Mesenchymal stem cell (in vitro differentiated cells and primary cell): ENCODE measurements at regions not wholly inside any gene's neighbourhood (a gene's known extent, or its start where the extent isn't known, plus 50 kb on each side); places are given as distances from the start of the nearest gene placed in this dataset.

Experiments used
- DNase-seq: peaks from one replicate; pipeline ENCODE4 v3.0.0-alpha.2; 2013
- H2AFZ ChIP-seq: one replicate; pipeline ENCODE4 v1.6.1; 2013; ENCODE audit warnings: low read depth, mild to moderate bottlenecking, control low read depth, inconsistent platforms, low read length, moderate library complexity
- H2AK5ac ChIP-seq: 2 replicates; pipeline ENCODE4 v1.6.1; 2013; ENCODE audit warnings: low read length, moderate library complexity, mild to moderate bottlenecking, inconsistent platforms; ENCODE audit not compliant: severe bottlenecking
- H2BK120ac ChIP-seq: one replicate; pipeline ENCODE4 v1.6.1; 2013; ENCODE audit warnings: low read depth, mild to moderate bottlenecking, inconsistent platforms, low read length, moderate library complexity
- H2BK12ac ChIP-seq, 2 experiments: one replicate each; pipeline ENCODE4 v1.6.1; 2013; ENCODE audit warnings: inconsistent platforms in 2 of 2, low read length in 2 of 2, mild to moderate bottlenecking in 2 of 2, moderate library complexity in 2 of 2, control low read depth in 1 of 2
- H2BK15ac ChIP-seq: one replicate; pipeline ENCODE4 v1.6.1; 2013; ENCODE audit warnings: mild to moderate bottlenecking, low read depth, inconsistent platforms; ENCODE audit not compliant: poor library complexity, severe bottlenecking
- H2BK5ac ChIP-seq: 2 replicates; pipeline ENCODE4 v1.6.1; 2013; ENCODE audit warnings: low read depth, mild to moderate bottlenecking, low read length, control low read depth, inconsistent platforms; ENCODE audit not compliant: poor library complexity, severe bottlenecking
- H3K14ac ChIP-seq, 2 experiments: one replicate each; pipeline ENCODE4 v1.6.1; 2013; ENCODE audit warnings: inconsistent platforms in 2 of 2, low read length in 2 of 2, control low read depth in 1 of 2, mild to moderate bottlenecking in 1 of 2, moderate library complexity in 1 of 2
- H3K18ac ChIP-seq, 2 experiments: one replicate each; pipeline ENCODE4 v1.6.1; 2013; ENCODE audit warnings: inconsistent platforms in 2 of 2, low read length in 2 of 2, control low read depth in 1 of 2, low read depth in 1 of 2, mild to moderate bottlenecking in 1 of 2
- H3K23ac ChIP-seq, 2 experiments: one replicate each; pipeline ENCODE4 v1.6.1; 2013; ENCODE audit warnings: inconsistent platforms in 2 of 2, low read length in 2 of 2, mild to moderate bottlenecking in 2 of 2, moderate library complexity in 2 of 2, control low read depth in 1 of 2
- H3K27ac ChIP-seq: 2 replicates; pipeline ENCODE4 v1.5.1; 2013; ENCODE audit warnings: mild to moderate bottlenecking, moderate library complexity, low read length, control low read depth, inconsistent platforms; ENCODE audit not compliant: poor library complexity, severe bottlenecking
- H3K27me3 ChIP-seq, 2 experiments: 2 replicates each; pipeline versions ENCODE4 v1.6.1 to v1.7.0; 2013; ENCODE audit warnings: low read length in 2 of 2, mild to moderate bottlenecking in 2 of 2, moderate library complexity in 2 of 2, control low read depth in 1 of 2, inconsistent platforms in 1 of 2; ENCODE audit not compliant: control insufficient read depth in 1 of 2, insufficient read depth in 1 of 2
- H3K36me3 ChIP-seq, 2 experiments: 2 replicates each; pipeline versions ENCODE4 v1.6.1 to v1.7.0; 2013; ENCODE audit warnings: low read length in 2 of 2, control low read depth in 1 of 2, inconsistent platforms in 1 of 2, low read depth in 1 of 2, mild to moderate bottlenecking in 1 of 2; ENCODE audit not compliant: insufficient read depth in 2 of 2, control insufficient read depth in 1 of 2
- H3K4ac ChIP-seq, 2 experiments: one replicate each; pipeline ENCODE4 v1.6.1; 2013; ENCODE audit warnings: inconsistent platforms in 2 of 2, low read length in 2 of 2, mild to moderate bottlenecking in 2 of 2, moderate library complexity in 2 of 2, control low read depth in 1 of 2, low read depth in 1 of 2
- H3K4me1 ChIP-seq: 2 replicates; pipeline ENCODE4 v1.6.1; 2013; ENCODE audit warnings: low read depth, low read length, control low read depth; ENCODE audit not compliant: control insufficient read depth, insufficient read depth
- H3K4me2 ChIP-seq: 2 replicates; pipeline ENCODE4 v1.6.1; 2013; ENCODE audit warnings: low read length, mild to moderate bottlenecking, inconsistent platforms; ENCODE audit not compliant: poor library complexity, severe bottlenecking
- H3K4me3 ChIP-seq, 2 experiments: 2 replicates each; pipeline versions ENCODE4 v1.5.1 to v1.7.0; 2013; ENCODE audit warnings: low read length in 2 of 2, mild to moderate bottlenecking in 2 of 2, control low read depth in 1 of 2, low read depth in 1 of 2; ENCODE audit not compliant: insufficient read depth in 1 of 2
- H3K79me1 ChIP-seq: replicated peaks from 2 replicates; pipeline ENCODE4 v1.6.1; 2013; ENCODE audit warnings: mild to moderate bottlenecking, control low read depth, low read length, inconsistent platforms; ENCODE audit not compliant: poor library complexity, severe bottlenecking
- H3K9ac ChIP-seq: 2 replicates; pipeline ENCODE4 v1.7.0; 2013; ENCODE audit warnings: mild to moderate bottlenecking, low read length, moderate library complexity
- H3K9me3 ChIP-seq: 2 replicates; pipeline ENCODE4 v1.7.0; 2013; ENCODE audit warnings: mild to moderate bottlenecking, low read length; ENCODE audit not compliant: control insufficient read depth
- H4K8ac ChIP-seq: one replicate; pipeline ENCODE4 v1.6.1; 2013; ENCODE audit warnings: inconsistent platforms, mild to moderate bottlenecking, low read length, moderate library complexity
- H4K91ac ChIP-seq: one replicate; pipeline ENCODE4 v1.6.1; 2013; ENCODE audit warnings: mild to moderate bottlenecking, low read length, inconsistent platforms
- WGBS: methylation state at CpG from one replicate; pipeline ENCODE4 v1.1.7; 2013; ENCODE audit warnings: mixed read lengths; 5-methylcytosine and 5-hydroxymethylcytosine counted together

GRCh38 chr4:38226170-38226569 is 266.0 kb downstream of the PTTG2 start:
- Histone ChIP-seq H3K27ac (no peak overlapping the region), H3K27me3 (no peaks in the 10 kb centered on the region), H3K4me2 (no peak overlapping the region), H2BK5ac (no peak overlapping the region), H3K9ac (no peak overlapping the region), H2AK5ac (no peak overlapping the region), H3K79me1 (no peaks in the 10 kb centered on the region), H4K91ac (no peak overlapping the region), H2AFZ (no peak overlapping the region), H3K4me3 (no peak overlapping the region), H2BK12ac (no peak overlapping the region), H4K8ac (no peak overlapping the region), H3K14ac (no peak overlapping the region), H2BK15ac (no peak overlapping the region), H2BK120ac (no peak overlapping the region), H3K23ac (no peak overlapping the region), H3K4ac (no peak overlapping the region), H3K4me1 (peaks cover 8% of the 10 kb centered on the region), H3K9me3 (no peaks in the 10 kb centered on the region), H3K18ac (no peak overlapping the region), H3K36me3 (no peaks in the 10 kb centered on the region)
- no peak for DNase-seq
- WGBS, result 87% methylated on average over 2 of the region's 2 CpGs

DNA sequence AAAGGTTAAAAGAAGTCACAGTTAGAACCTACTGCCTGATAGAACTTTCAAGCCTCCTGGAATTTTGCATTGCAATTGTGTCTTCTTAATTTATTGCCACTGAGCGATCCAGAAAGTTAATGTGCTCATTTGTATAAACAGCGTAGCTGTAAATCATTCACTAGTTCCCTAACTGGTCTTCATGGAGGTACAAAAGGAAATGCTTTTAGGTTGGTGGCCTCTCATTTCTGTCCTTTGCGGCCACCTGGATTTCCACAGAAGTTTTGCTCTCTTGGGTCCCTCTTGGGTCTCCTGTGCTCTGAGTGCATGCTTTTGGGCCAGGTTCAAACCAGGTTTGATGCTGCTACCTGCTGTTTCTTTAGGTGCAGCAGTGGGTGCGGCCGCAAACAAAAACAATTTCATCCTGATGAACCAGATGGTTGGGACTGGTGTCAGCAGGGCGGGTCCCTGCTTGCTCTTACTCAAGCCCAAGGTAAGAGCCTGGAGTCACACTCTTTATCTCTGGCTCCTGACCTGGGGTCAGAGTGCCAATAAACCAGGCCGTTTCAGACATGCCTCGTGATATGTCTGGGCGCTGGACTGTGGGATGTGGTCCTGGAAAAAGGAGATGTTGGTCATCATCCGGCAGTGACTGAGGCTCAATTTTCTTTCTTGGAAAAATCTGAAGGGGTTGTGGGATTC is 270.1 kb downstream of the PTTG2 start:
- WGBS, result 42% methylated on average over 10 of the region's 10 CpGs
- H2AK5ac ChIP-seq, result no peak overlapping the region
- no peak overlapping the region for H2BK5ac ChIP-seq
- no peak overlapping the region for H3K9ac ChIP-seq
- H3K4ac ChIP-seq, result no peak overlapping the region
- no peak overlapping the region for H3K23ac ChIP-seq
- no peaks in the 10 kb centered on the region for H3K36me3 ChIP-seq
- H2AFZ ChIP-seq, result no peak overlapping the region
- H3K79me1 ChIP-seq, result no peaks in the 10 kb centered on the region
- H4K8ac ChIP-seq, result no peak overlapping the region
- H2BK15ac ChIP-seq, result no peak overlapping the region
- no peak overlapping the region for H2BK120ac ChIP-seq
- peaks cover 4% of the 10 kb centered on the region for H3K9me3 ChIP-seq
- H3K18ac ChIP-seq, result no peak overlapping the region
- H2BK12ac ChIP-seq, result no peak overlapping the region
- H4K91ac ChIP-seq, result no peak overlapping the region
- H3K4me1 ChIP-seq, result peaks cover 5% of the 10 kb centered on the region
- DNase-seq, result peak; percentile 11
- no peak overlapping the region for H3K4me3 ChIP-seq
- no peak overlapping the region for H3K14ac ChIP-seq
- H3K27me3 ChIP-seq, result no peaks in the 10 kb centered on the region
- H3K27ac ChIP-seq, result no peak overlapping the region
- no peak overlapping the region for H3K4me2 ChIP-seq

GRCh38 chr4:38230821-38231563 is 270.8 kb downstream of the PTTG2 start:
- Histone ChIP-seq H3K4me3 (no peak overlapping the region), H3K79me1 (no peaks in the 10 kb centered on the region), H3K27me3 (no peaks in the 10 kb centered on the region), H2BK120ac (no peak overlapping the region), H3K4ac (no peak overlapping the region), H3K4me2 (no peak overlapping the region), H3K14ac (no peak overlapping the region), H3K9me3 (peaks cover 4% of the 10 kb centered on the region), H2BK15ac (no peak overlapping the region), H3K4me1 (peaks cover 5% of the 10 kb centered on the region), H3K36me3 (no peaks in the 10 kb centered on the region), H4K8ac (no peak overlapping the region), H2AK5ac (no peak overlapping the region), H3K18ac (peak overlapping the region in 1 of 2 experiments; percentile 28), H3K9ac (no peak overlapping the region), H2BK5ac (no peak overlapping the region), H3K27ac (no peak overlapping the region), H3K23ac (no peak overlapping the region), H2BK12ac (no peak overlapping the region), H4K91ac (no peak overlapping the region), H2AFZ (no peak overlapping the region)
- WGBS, result 86% methylated on average over 7 of the region's 7 CpGs
- no peak for DNase-seq

GRCh38 chr4:38231626-38232025 is 271.4 kb downstream of the PTTG2 start:
- H3K14ac ChIP-seq, result no peak overlapping the region
- no peak overlapping the region for H3K27ac ChIP-seq
- no peak overlapping the region for H3K9ac ChIP-seq
- H3K4me3 ChIP-seq, result no peak overlapping the region
- no peak overlapping the region for H2AFZ ChIP-seq
- H3K18ac ChIP-seq, result peak overlapping the region in 1 of 2 experiments; percentile 28
- H3K36me3 ChIP-seq, result no peaks in the 10 kb centered on the region
- H4K91ac ChIP-seq, result no peak overlapping the region
- H2BK15ac ChIP-seq, result no peak overlapping the region
- H3K27me3 ChIP-seq, result no peaks in the 10 kb centered on the region
- no peaks in the 10 kb centered on the region for H3K79me1 ChIP-seq
- no peak overlapping the region for H2BK5ac ChIP-seq
- no peak overlapping the region for H2BK120ac ChIP-seq
- H2AK5ac ChIP-seq, result no peak overlapping the region
- no peak overlapping the region for H3K4me2 ChIP-seq
- no peak for DNase-seq
- no peak overlapping the region for H3K4ac ChIP-seq
- WGBS, result 90% methylated on average over 4 of the region's 4 CpGs
- peaks cover 4% of the 10 kb centered on the region for H3K9me3 ChIP-seq
- peaks cover 5% of the 10 kb centered on the region for H3K4me1 ChIP-seq
- no peak overlapping the region for H2BK12ac ChIP-seq
- H3K23ac ChIP-seq, result no peak overlapping the region
- no peak overlapping the region for H4K8ac ChIP-seq
